ENCODE measurements at regions not wholly inside any gene's neighbourhood (a gene's known extent, or its start where the extent isn't known, plus 50 kb on each side); places are given as distances from the start of the nearest gene placed in this dataset.

GRCh38 chr18:44195394-44196140 is 485.1 kb upstream of the SETBP1 start:
- intact Hi-C loops (cut with micrococcal nuclease): no loop called here

GRCh38 chr18:44197832-44198611 is 482.7 kb upstream of the SETBP1 start:
- intact Hi-C loops (cut with micrococcal nuclease): no loop called here

GRCh38 chr18:44198612-44199284 is 481.9 kb upstream of the SETBP1 start:
- intact Hi-C loops (cut with micrococcal nuclease): no loop called here

DNA sequence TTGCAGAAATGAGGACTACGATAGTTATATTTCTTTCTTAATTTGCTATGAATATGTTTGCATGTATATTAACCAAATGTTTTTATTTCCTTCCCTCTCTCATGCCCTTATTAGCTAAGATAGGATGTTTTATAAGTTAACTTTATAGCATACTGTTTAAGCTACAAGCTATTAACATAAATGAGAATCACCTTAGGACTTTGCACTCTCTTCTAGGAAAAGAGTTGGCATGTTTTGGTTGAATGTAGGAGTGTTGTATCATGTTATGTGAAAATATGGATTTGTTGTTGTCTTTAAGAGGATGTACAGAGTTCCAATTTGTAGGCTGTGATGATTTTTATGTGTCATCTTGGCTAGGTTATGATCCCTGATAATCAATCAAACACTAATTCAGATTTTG is 467.4 kb upstream of the SETBP1 start:
- intact Hi-C loops (cut with micrococcal nuclease): no loop called here

GRCh38 chr18:44214396-44214795 is 466.3 kb upstream of the SETBP1 start:
- intact Hi-C loops (cut with micrococcal nuclease): no loop called here

DNA sequence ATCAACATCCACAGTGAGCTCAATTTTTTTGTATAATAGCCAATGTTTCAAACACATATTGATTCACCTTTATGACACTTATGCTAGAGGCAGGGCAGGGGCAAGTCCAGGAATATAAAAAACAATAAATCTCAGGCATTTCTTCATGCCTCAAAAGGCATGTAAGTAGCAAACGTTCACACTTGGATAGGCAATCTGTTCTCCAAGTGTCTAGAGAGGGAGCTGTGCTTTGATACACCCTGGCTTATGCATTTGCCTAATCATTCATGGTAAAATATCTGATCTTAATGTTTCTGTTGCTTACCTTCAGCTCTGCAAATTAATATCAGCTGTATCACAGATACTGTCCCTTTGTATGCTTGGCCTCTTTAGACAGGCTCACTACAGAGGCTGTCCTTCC is 464.5 kb upstream of the SETBP1 start:
- intact Hi-C loops (cut with micrococcal nuclease): no loop called here

- intact Hi-C loops (cut with micrococcal nuclease): no loop called here
Observed at GRCh38 chr18:44227501-44227900, 453.2 kb upstream of the SETBP1 start.

DNA sequence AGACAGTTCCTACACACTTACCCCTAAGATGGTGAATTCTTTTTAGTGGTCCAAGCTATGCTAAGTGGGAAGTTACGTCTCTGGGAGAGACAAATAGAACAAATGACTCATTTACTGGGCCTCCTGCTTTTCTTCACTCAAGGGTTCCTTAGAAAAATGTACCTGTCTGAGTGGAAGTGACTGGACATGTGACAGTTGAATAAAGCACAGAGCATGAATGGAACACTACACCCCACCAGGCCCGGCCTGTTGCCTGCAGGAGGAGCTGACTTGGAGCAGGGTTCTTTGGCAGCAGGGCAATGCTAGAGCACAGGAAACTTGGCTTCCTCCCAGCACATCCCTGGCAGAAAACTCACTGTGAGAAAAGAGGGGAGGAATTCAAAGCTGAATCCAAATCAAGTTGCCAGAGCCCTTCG is 451.0 kb upstream of the SETBP1 start:
- intact Hi-C loops (cut with micrococcal nuclease): no loop called here

- intact Hi-C loops (cut with micrococcal nuclease): no loop called here
Observed at GRCh38 chr18:44231936-44232335, 448.8 kb upstream of the SETBP1 start.

- intact Hi-C loops (cut with micrococcal nuclease): no loop called here
Observed at GRCh38 chr18:44232500-44232899, 448.2 kb upstream of the SETBP1 start.

- intact Hi-C loops (cut with micrococcal nuclease): no loop called here
Observed at GRCh38 chr18:44238454-44238853, 442.2 kb upstream of the SETBP1 start.

- intact Hi-C loops (cut with micrococcal nuclease): no loop called here
Observed at GRCh38 chr18:44238911-44239310, 441.8 kb upstream of the SETBP1 start.

DNA sequence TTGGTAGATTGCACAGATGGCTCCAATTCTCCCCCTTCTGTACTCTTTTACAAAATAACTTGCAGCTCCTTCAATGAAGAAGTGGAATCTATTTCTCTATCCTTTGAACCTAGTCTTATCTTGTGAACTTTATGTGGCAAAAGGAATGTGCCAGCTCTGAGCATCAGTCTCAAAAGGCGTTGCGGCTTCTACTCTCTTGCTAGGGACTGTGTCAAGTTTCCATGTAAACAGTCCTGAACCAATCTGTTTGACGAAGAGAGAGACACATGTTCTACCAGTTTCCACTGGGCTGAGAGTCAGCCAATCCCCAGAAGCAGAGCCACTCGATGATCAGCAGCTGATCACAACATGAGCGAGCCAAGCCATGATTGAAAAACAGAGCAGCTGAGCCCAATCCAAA is 439.7 kb upstream of the SETBP1 start:
- intact Hi-C loops (cut with micrococcal nuclease): no loop called here

DNA sequence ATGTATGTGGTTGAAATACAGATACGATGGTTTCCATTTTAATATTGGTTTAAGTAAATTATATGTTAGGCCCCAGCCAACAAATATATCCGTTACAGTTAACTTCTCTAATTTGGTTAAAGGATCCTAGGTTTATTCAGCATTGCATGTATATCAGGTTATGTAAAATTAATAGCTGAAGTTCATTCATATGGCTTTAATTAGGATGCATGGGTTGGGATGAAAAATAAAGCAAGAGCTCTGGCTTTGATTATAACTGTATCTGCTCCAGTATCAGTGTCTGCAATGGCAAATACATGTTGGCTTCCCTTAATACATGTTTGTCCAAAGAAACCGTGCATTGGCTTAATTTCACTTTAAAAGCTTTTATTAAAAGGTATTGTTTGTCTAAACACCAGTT is 435.7 kb upstream of the SETBP1 start:
- intact Hi-C loops (cut with micrococcal nuclease): loop anchor here (5.0 kb wide), 1 partner anchor 52 kb away; no protein-coding TSS in a partner anchor

DNA sequence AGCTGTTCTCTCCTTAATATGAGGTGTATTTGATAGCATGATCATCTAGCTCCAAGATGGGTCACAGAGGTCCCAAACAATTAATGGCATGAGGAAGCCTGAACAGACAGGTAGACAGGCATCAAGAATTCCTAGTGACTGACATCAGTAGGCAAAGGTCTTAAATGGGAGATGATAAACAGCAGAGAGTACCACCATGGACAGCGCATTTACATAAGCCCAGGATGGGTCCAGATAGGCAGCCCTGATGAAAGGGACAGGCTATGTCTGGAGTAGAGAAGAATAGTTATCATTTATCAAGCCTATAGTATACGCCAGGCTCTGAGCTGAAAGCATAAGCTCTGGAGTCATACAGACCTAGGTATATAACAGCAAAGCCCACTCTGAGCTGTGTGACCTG is 434.7 kb upstream of the SETBP1 start:
- intact Hi-C loops (cut with micrococcal nuclease): loop anchor here (5.0 kb wide), 1 partner anchor 51 kb away; no protein-coding TSS in a partner anchor

DNA sequence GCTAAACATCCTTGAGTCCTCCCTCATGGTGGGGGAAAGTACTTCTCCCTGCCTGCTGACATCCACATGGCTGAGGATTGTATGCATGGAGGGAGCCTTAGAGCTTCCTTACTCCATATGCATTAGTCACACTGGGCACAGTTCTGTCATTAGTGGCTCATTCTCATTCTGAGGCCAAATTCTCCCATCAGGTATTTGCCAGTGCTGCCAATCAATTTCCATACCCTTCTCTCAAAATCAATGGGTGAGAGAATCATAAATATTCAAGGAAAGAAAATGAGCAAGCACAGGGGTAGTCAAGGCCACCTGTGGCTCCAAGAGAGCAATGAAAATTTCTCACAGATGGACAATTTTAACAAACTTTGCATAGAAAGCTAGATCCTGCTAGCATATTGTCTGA is 422.6 kb upstream of the SETBP1 start:
- intact Hi-C loops (cut with micrococcal nuclease): no loop called here

- intact Hi-C loops (cut with micrococcal nuclease): no loop called here
Observed at GRCh38 chr18:44258576-44258975, 422.1 kb upstream of the SETBP1 start.

DNA sequence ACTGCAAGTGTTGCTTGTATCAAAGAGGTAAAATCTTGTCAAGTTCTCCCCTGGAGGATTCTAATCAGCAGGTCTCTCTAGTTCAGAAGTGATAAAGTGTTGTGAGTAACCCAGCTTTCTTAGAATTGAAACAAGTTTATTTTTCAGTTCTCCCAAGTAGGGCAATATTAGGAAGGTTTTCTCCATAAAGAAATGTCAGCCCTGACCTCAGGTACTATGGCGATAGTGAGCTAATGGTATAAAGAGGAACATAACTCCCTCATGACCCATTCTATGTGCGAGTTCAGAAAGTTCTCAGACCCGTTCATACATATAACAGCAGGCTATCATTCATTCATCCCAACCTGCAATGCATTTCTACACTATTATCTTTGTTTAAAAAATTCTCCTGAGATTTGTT is 421.1 kb upstream of the SETBP1 start:
- intact Hi-C loops (cut with micrococcal nuclease): no loop called here

GRCh38 chr18:44265437-44265836 is 415.3 kb upstream of the SETBP1 start:
- intact Hi-C loops (cut with micrococcal nuclease): no loop called here

- intact Hi-C loops (cut with micrococcal nuclease): no loop called here
Observed at GRCh38 chr18:44273298-44273697, 407.4 kb upstream of the SETBP1 start.

- intact Hi-C loops (cut with micrococcal nuclease): no loop called here
Observed at GRCh38 chr18:44280479-44280878, 400.2 kb upstream of the SETBP1 start.

GRCh38 chr18:44286049-44286448 is 394.6 kb upstream of the SETBP1 start:
- intact Hi-C loops (cut with micrococcal nuclease): no loop called here

All from T-helper 1 cell treated with Interleukin-12 subunit alpha and Interleukin-12 subunit beta and Interleukin-4 antibody, amounts not matched to agents 30 ng/mL and 1 ng/mL, for 36 hours (primary cell).